ENCODE measurements at regions not wholly inside any gene's neighbourhood (a gene's known extent, or its start where the extent isn't known, plus 50 kb on each side); places are given as distances from the start of the nearest gene placed in this dataset.

GRCh38 chr13:80798576-80799133 lies 457.7 kb upstream of the SPRY2 start:
- no peak overlapping the region for H3K27ac ChIP-seq
- no peak for DNase-seq
- in situ Hi-C loops (cut with HindIII; ENCODE audit: low pct_ligation_motif_present, low sequenced_read_pairs) = no loop called here
- no peak for TF ChIP-seq CTCF (IDR thresholded peaks at IDR 0.05; ENCODE audit: low read depth, low read length, missing control alignments)
- no peak overlapping the region for H3K4me3 ChIP-seq (ENCODE audit: low read depth, low read length)
- no peaks in the 10 kb centered on the region for H3K36me3 ChIP-seq (replicated peaks)
- H3K27me3 ChIP-seq (replicated peaks) = no peaks in the 10 kb centered on the region

- no peaks in the 10 kb centered on the region for H3K27me3 ChIP-seq (replicated peaks)
- no peak overlapping the region for H3K27ac ChIP-seq
- DNase-seq = no peak
- no peak for TF ChIP-seq CTCF (IDR thresholded peaks at IDR 0.05; ENCODE audit: low read depth, low read length, missing control alignments)
- in situ Hi-C loops (cut with HindIII; ENCODE audit: low pct_ligation_motif_present, low sequenced_read_pairs) = no loop called here
- no peak overlapping the region for H3K4me3 ChIP-seq (ENCODE audit: low read depth, low read length)
- no peaks in the 10 kb centered on the region for H3K36me3 ChIP-seq (replicated peaks)
Measured at GRCh38 chr13:80787604-80788003, 446.7 kb upstream of the SPRY2 start.

GRCh38 chr13:80783926-80784565 lies 443.1 kb upstream of the SPRY2 start:
- no peak overlapping the region for H3K4me3 ChIP-seq (ENCODE audit: low read depth, low read length)
- H3K27me3 ChIP-seq (replicated peaks) = no peaks in the 10 kb centered on the region
- no peak for DNase-seq
- in situ Hi-C loops (cut with HindIII; ENCODE audit: low pct_ligation_motif_present, low sequenced_read_pairs) = no loop called here
- TF ChIP-seq CTCF (IDR thresholded peaks at IDR 0.05; ENCODE audit: low read depth, low read length, missing control alignments) = no peak
- no peak overlapping the region for H3K27ac ChIP-seq
- H3K36me3 ChIP-seq (replicated peaks) = no peaks in the 10 kb centered on the region

- Histone ChIP-seq H3K27me3 (replicated peaks) (no peaks in the 10 kb centered on the region), H3K27ac (no peak overlapping the region), H3K4me3 (ENCODE audit: low read depth, low read length) (no peak overlapping the region), H3K36me3 (replicated peaks) (no peaks in the 10 kb centered on the region)
- in situ Hi-C loops (cut with HindIII; ENCODE audit: low pct_ligation_motif_present, low sequenced_read_pairs) = no loop called here
- no peak for DNase-seq
- no peak for TF ChIP-seq CTCF (IDR thresholded peaks at IDR 0.05; ENCODE audit: low read depth, low read length, missing control alignments)
Measured at GRCh38 chr13:80782441-80782840, 441.5 kb upstream of the SPRY2 start.

GRCh38 chr13:80778297-80778696 lies 437.4 kb upstream of the SPRY2 start:
- Histone ChIP-seq H3K27me3 (replicated peaks) (no peaks in the 10 kb centered on the region), H3K4me3 (ENCODE audit: low read depth, low read length) (no peak overlapping the region), H3K27ac (no peak overlapping the region), H3K36me3 (replicated peaks) (no peaks in the 10 kb centered on the region)
- TF ChIP-seq CTCF (IDR thresholded peaks at IDR 0.05; ENCODE audit: low read depth, low read length, missing control alignments) = no peak
- in situ Hi-C loops (cut with HindIII; ENCODE audit: low pct_ligation_motif_present, low sequenced_read_pairs) = no loop called here
- no peak for DNase-seq

GRCh38 chr13:80757694-80758093 lies 416.8 kb upstream of the SPRY2 start:
- TF ChIP-seq CTCF (IDR thresholded peaks at IDR 0.05; ENCODE audit: low read depth, low read length, missing control alignments) = no peak
- H3K27me3 ChIP-seq (replicated peaks) = no peaks in the 10 kb centered on the region
- H3K36me3 ChIP-seq (replicated peaks) = no peaks in the 10 kb centered on the region
- no peak overlapping the region for H3K4me3 ChIP-seq (ENCODE audit: low read depth, low read length)
- DNase-seq = no peak
- in situ Hi-C loops (cut with HindIII; ENCODE audit: low pct_ligation_motif_present, low sequenced_read_pairs) = no loop called here
- no peak overlapping the region for H3K27ac ChIP-seq
